ENCODE measurements at regions not wholly inside any gene's neighbourhood (a gene's known extent, or its start where the extent isn't known, plus 50 kb on each side); places are given as distances from the start of the nearest gene placed in this dataset.
"Not testable (repeated sequence)": the region's sequence is repeated elsewhere in the genome, so short reads cannot be mapped to it uniquely, and the experiment has no call there.

DNA sequence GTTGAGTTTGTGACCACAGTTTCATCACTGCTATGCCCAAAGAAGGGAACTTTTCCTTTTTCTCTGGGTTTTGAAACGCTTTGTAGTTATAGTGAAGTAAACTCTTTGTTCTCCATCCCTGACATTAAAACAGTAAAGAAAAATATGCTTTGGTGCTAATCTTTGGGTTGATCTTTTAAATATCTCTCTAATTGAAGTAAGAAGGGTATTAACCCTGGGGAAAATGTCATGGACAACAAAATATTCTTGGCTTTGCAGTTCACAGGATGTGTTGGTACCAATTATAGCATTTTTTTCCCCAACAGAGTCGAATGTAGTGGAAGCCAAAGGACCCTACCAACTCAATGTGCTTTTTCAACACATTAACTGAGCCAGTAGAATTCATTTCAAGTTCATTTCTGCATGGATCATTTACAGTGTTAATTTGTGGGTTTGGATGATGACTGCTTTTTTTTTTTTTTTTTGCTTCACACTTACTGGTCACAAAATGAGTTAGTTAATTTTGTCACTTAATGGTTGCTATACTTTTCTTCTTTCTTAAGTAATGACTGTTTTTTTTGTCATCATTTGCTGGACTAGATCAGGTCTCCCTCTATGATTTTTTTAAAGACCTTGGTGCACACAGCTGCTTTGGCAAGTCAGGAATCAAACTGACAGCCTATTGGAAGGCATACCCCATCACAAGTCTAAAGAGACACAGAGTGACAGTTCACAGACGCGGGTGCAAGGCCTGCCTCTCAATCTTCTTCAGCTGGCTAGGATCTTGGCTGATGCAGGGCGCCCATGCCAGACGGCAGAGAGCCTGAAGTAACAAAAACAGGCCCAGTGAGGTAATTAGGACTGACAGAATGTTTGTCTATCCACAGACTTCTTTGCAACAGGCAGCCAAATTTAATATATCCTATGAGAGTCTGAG is 98.8 kb upstream of the MMADHC start:
- Mint-ChIP-seq H3K36me3 (no peaks in the 10 kb centered on the region), H3K9me3 (peaks cover 1 to 9% (median 6%) of the 10 kb centered on the region in 3 donors), H3K4me3 (no peak overlapping the region), H3K4me1 (no peaks in the 10 kb centered on the region), H3K27me3 (no peaks in the 10 kb centered on the region), H3K27ac (no peak overlapping the region)

DNA sequence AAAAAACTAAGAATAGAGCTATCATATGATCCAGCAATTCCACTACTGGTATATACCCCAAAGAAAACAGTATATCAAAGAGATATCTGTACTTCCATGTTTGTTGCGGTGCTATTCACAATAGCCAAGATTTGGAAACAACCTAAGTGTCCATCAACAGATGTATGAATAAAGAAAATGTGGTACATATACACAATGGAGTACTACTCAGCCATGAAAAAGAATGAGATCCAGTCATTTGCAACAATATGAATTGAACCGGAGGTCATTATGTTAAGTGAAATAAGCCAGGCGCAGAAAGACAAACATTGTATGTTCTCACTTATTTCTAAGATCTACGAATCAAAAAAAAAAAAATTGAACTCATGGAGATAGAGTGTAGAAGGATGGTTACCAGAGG is 97.8 kb upstream of the MMADHC start:
- H3K4me3 Mint-ChIP-seq, H3K36me3 Mint-ChIP-seq, H3K4me1 Mint-ChIP-seq, H3K9me3 Mint-ChIP-seq, H3K27me3 Mint-ChIP-seq: not testable (repeated sequence)
- H3K27ac Mint-ChIP-seq, result peak overlapping the region in 1 of 3 donors; percentile 64

DNA sequence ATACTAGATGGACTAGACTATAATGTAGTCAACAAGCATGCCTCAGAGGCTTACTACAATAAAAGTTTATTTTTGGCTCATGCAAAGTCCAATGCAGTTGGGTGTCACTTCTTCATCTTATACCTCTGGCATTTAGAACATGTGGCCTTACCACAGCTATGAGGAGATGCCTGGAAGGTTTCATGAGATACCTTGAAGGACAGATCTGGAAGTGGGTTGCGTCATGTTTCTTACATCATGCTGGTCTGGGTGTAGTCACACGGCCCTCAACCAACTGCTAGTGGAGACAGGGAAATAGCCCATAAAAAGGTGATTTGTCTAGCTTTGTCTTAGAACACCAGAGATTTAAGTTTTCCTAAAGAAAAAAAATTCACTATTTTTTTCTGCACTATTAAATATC is 91.7 kb upstream of the MMADHC start:
- no peaks in the 10 kb centered on the region for H3K36me3 Mint-ChIP-seq
- H3K27me3 Mint-ChIP-seq, result no peaks in the 10 kb centered on the region
- no peak overlapping the region for H3K4me3 Mint-ChIP-seq
- peaks cover 0 to 5% (median 0%) of the 10 kb centered on the region in 3 donors for H3K9me3 Mint-ChIP-seq
- H3K27ac Mint-ChIP-seq, result no peak overlapping the region
- H3K4me1 Mint-ChIP-seq, result no peaks in the 10 kb centered on the region

DNA sequence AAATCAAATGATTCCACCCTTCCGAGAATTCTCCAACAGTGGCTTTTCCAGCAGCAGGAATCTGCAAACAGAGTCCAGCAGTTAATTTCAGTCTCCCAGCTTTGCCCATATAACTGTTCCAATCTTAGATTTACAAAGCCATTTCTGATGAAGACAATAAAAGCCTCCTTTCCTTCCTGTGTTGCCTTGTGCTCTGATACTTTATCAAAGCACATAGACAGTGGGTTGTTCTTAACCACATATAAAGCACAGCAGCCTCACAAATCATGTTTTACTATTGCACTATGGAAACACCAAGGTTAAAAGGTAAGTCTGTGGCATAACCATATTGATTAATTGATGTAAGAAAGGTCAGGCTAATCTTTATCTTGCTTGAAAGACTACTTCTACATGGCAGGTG is 89.8 kb upstream of the MMADHC start:
- Mint-ChIP-seq H3K9me3 (peaks cover 0 to 3% (median 0%) of the 10 kb centered on the region in 3 donors), H3K4me3 (no peak overlapping the region), H3K27me3 (no peaks in the 10 kb centered on the region), H3K27ac (no peak overlapping the region), H3K4me1 (no peaks in the 10 kb centered on the region), H3K36me3 (no peaks in the 10 kb centered on the region)

DNA sequence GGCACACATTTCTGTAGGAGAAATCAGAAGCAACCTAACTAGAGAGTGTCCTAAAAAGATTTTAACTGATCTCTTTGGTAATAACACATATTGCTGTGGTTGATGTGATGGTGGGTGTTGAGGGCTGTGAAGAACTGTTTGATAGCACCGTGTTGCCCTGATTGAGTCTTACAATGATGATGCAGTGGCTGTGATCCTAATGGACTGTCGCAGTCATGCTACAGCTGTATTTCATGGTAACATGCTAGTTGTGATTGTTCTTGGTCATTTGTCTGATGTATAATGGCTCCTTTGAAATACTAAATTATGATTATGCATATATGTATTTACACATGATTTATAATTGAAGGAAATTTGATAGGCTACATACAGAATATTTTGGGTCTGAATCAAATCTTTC is 82.5 kb upstream of the MMADHC start:
- Mint-ChIP-seq H3K4me3 (no peak overlapping the region), H3K4me1 (no peaks in the 10 kb centered on the region)

DNA sequence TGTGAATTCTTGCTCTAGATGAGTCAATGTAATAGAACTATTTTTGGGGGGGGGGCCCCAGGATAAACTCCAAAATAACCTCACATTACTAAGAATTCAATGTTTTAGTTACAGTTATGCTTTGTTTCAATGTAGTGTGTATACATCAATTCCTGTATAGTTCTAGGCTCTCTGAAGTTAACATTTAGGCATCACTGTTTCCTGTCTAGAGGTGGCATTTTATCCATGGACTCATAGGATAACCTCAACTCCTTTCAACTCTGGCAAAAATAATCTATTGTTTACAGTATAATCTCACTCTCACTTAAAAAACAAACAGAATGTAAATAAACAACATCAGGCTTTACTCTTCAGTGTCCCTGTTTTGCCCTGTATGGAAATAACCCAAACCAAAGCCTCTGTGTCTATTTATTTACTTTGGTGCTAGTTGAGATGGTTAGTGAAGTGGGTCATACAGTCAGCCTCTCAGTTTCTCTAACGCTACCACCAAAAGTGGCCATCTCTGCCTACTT is 79.3 kb upstream of the MMADHC start:
- Mint-ChIP-seq H3K27ac (peak overlapping the region in 1 of 3 donors; percentile 41), H3K4me1 (no peaks in the 10 kb centered on the region), H3K36me3 (no peaks in the 10 kb centered on the region), H3K27me3 (peaks cover 2% of the 10 kb centered on the region), H3K4me3 (no peak overlapping the region), H3K9me3 (peaks cover 0 to 6% (median 3%) of the 10 kb centered on the region in 3 donors)

More for the DNA sequence above, 82.5 kb upstream of the MMADHC start:
- Mint-ChIP-seq H3K27ac (no peak overlapping the region), H3K9me3 (peaks cover 0 to 2% (median under 1%) of the 10 kb centered on the region in 3 donors), H3K36me3 (no peaks in the 10 kb centered on the region), H3K27me3 (no peaks in the 10 kb centered on the region)

DNA sequence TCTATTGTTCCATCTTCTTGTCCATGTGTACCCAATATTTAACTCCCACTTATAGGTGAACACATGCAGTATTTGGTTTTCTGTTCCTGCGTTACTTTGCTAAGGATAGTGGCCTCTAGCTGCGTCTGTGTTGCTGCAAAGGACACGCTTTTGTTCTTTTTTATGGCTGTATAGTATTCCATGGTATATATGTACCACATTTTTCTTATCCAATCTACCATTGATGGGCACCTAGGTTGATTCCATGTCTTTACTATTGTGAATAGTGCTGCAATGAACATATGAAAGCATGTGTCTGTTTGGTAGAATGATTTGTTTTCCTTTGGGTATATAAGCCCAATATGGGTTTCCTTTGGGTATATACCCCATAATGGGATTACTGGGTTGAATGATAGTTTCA is 77.3 kb upstream of the MMADHC start:
- H3K4me3 Mint-ChIP-seq, result no peak overlapping the region
- peaks cover 2% of the 10 kb centered on the region for H3K27me3 Mint-ChIP-seq
- H3K36me3 Mint-ChIP-seq, result no peaks in the 10 kb centered on the region
- H3K9me3 Mint-ChIP-seq, result peaks cover 0 to 6% (median 3%) of the 10 kb centered on the region in 3 donors
- H3K4me1 Mint-ChIP-seq, result no peaks in the 10 kb centered on the region
- no peak overlapping the region for H3K27ac Mint-ChIP-seq

DNA sequence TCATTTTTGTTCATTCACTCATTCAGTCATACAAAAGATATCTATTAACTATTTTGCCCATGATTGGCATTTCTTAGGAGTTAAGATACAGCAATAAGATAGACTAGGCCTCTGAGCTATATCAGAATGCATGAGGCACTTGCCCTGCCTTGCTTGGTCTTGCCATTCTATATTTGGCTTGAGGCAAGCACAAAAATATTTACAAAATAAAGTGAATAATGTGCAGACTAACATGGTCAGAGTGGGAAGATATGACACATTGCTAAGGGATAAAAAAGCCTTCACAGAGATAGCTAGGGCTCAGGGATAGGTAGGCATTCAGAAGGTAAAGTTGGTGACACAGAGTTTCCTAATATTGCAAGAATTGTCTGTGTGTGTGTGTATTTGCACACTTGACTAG is 75.0 kb upstream of the MMADHC start:
- H3K4me3 Mint-ChIP-seq, result no peak overlapping the region
- peaks cover 0 to 6% (median 3%) of the 10 kb centered on the region in 3 donors for H3K9me3 Mint-ChIP-seq
- no peak overlapping the region for H3K27ac Mint-ChIP-seq
- no peaks in the 10 kb centered on the region for H3K4me1 Mint-ChIP-seq
- no peaks in the 10 kb centered on the region for H3K36me3 Mint-ChIP-seq
- H3K27me3 Mint-ChIP-seq, result peaks cover 2% of the 10 kb centered on the region

DNA sequence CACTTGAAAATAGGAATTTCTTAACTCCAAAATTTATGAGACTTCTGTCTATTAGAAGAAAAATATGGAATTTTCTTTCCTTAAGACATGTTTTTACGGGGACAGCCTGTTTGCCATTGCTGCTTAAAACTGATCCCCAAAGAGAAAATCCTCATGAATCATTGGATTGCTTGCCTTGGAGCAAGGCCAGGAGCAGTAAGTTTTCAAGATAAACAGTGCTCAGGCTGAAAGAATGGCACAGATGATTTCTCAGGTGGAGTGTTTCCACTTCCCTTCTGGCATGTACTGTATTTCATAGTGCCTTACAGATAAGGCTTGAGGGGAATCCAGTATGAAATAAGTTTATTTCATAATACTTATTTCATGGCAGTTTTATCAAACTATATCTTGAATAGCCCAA is 74.3 kb upstream of the MMADHC start:
- Mint-ChIP-seq H3K4me3 (no peak overlapping the region), H3K9me3 (peaks cover 0 to 6% (median 3%) of the 10 kb centered on the region in 3 donors), H3K27me3 (peaks cover 2% of the 10 kb centered on the region), H3K27ac (no peak overlapping the region), H3K36me3 (no peaks in the 10 kb centered on the region), H3K4me1 (no peaks in the 10 kb centered on the region)

DNA sequence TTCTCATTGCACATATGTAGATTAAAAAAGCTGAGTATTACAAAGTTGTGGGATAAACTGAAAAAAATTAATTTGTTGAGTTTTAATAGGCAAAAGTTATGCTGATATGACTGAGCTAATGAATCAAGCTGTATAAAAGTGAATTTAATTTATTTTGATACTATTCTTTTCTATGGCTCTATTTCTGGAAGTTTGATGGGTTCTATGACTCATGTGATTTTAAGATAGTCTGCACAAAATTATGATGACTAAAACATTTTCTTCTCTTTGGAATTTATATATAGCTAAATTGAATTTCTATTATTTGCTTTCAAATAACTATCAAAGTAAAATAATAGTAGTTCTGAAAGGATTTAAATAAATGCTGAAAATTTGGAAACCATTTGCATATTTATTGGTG is 71.0 kb upstream of the MMADHC start:
- Mint-ChIP-seq H3K4me1 (no peaks in the 10 kb centered on the region), H3K9me3 (peaks cover 0 to 5% (median 2%) of the 10 kb centered on the region in 3 donors), H3K27me3 (peaks cover 5% of the 10 kb centered on the region), H3K4me3 (no peak overlapping the region), H3K36me3 (no peaks in the 10 kb centered on the region), H3K27ac (no peak overlapping the region)

DNA sequence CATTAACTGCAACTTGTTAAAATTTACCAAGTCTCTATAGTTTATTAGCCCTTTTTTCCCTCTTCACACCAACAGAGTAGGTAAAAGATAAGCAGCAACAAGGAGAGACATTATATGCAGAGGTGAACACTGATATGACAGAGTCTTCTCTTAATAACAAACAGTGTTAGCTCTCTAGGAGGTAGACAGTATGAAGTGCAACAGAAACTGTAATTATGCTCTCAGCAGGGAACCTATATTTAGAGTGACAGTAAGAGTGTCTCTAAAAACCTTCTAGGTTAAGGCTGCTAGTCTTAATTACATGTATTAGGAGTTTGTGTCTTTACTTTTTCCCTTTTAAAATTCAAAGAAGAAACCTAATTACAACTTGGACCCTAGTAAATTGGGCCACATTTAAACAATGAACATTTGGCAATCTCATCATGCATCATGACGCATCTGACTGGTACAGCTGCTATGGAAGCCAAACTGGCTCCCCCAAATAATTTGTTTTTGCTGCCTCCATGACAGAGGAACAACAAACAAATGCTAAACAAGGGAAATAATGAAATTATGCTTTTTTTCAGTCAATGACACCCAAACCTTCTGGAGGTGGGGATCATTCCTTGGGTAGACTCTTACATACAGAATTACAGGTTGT is 69.9 kb upstream of the MMADHC start:
- H3K27me3 Mint-ChIP-seq, result peaks cover 3% of the 10 kb centered on the region
- peak overlapping the region in 1 of 3 donors; percentile 20 for H3K27ac Mint-ChIP-seq
- H3K36me3 Mint-ChIP-seq, result no peaks in the 10 kb centered on the region
- no peaks in the 10 kb centered on the region for H3K4me1 Mint-ChIP-seq
- H3K9me3 Mint-ChIP-seq, result peaks cover 0 to 5% (median 2%) of the 10 kb centered on the region in 3 donors
- no peak overlapping the region for H3K4me3 Mint-ChIP-seq

DNA sequence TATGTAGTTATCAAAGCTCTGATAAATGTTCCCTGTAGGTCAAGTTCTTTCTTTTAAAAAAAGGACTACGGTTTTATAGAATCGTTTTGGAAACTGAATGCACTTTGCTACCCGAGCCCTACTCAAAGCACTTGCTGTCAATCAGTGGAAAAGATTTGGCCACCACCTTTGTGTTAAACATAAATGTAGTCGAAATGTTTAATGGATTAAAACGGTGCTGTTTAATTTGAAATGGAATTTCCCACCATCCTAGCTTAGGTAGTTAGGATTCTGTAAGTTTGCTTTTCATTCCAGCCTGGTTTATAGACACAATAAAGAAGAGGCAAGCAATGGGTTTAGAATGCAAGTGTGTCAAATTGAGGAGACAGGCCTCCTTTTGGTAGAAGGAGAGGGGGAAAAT is 69.4 kb upstream of the MMADHC start:
- Mint-ChIP-seq H3K4me3 (no peak overlapping the region), H3K27me3 (peaks cover 3% of the 10 kb centered on the region), H3K36me3 (no peaks in the 10 kb centered on the region), H3K9me3 (peaks cover 0 to 5% (median 2%) of the 10 kb centered on the region in 3 donors), H3K4me1 (no peaks in the 10 kb centered on the region), H3K27ac (peak overlapping the region in 1 of 3 donors; percentile 20)

DNA sequence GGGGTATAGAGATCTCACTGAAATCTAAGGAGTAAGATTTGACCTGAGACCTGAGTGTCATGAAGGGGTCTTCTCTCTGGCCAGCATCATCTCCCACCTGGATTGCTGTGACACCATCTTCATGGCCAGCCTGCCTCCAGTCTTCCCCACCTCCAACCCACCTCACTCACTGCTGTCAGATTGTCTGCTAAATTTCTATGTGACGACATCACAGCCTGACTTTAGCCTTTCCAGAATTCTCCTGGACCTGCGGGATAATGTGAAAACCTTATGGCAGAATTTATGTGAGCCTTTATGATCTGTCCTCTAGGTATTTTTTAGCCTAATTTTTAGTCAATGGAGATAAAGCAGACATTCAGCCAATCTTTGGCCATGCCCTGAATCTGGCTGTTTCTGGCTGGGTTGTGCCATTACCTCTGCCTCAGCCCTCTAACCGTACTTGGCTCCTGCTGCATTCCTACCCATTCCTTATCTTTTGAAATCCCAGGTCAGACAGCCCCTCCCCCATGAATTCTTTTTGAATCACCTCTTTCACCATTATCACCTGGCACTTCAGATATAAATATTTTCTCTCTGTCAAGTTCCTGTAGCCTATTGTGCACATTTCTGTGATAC is 66.4 kb upstream of the MMADHC start:
- H3K27ac Mint-ChIP-seq, result no peak overlapping the region
- peaks cover 3% of the 10 kb centered on the region for H3K27me3 Mint-ChIP-seq
- H3K36me3 Mint-ChIP-seq, result no peaks in the 10 kb centered on the region
- H3K4me3 Mint-ChIP-seq, result peak overlapping the region in 1 of 4 donors; percentile 19
- H3K9me3 Mint-ChIP-seq, result peaks cover 0 to 5% (median 2%) of the 10 kb centered on the region in 3 donors
- no peaks in the 10 kb centered on the region for H3K4me1 Mint-ChIP-seq

DNA sequence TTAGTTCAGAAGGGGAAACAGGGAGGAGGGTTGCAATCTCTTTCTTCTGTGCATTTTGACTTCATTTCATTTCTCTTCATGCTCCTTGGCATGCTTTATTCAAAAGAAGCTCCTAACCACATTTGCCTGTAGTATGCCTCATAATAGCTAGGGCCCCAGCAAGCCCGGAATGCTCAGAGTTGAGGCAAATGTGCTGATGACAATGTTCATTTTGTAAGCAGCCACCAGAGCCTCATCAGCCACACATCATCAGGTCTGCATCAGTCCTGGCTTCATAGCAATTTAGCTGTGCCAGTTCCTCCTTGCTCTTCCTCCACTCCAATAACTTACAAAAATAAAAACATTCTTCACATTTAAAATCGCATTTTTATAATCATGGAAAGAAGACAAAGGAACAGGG is 65.4 kb upstream of the MMADHC start:
- Mint-ChIP-seq H3K27ac (no peak overlapping the region), H3K4me3 (no peak overlapping the region), H3K9me3 (peaks cover 0 to 5% (median 2%) of the 10 kb centered on the region in 3 donors), H3K4me1 (peaks cover 0 to 1% (median 0%) of the 10 kb centered on the region in 3 donors), H3K27me3 (peaks cover 7% of the 10 kb centered on the region), H3K36me3 (peaks cover under 1% of the 10 kb centered on the region)

DNA sequence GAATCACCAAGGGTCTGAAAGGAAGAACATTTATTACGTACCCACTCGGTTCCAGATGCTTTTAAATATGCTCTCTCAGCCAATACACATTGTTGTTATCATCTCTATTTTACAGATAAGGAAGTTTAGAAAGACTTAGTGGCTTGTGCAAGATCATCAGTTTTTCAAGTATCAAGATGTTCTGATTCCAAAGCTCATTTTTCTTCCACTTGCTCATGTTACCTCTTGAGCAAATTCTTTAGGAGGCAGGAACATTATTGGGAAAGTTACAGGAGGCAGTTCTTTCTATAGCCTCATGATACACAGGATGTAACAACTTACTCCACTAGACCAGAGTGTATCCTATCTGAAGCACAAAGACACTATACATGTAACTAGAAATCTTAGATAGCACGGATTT is 65.0 kb upstream of the MMADHC start:
- Mint-ChIP-seq H3K36me3 (peaks cover 3% of the 10 kb centered on the region), H3K4me1 (peaks cover 0 to 1% (median 0%) of the 10 kb centered on the region in 3 donors), H3K9me3 (peaks cover 0 to 5% (median 2%) of the 10 kb centered on the region in 3 donors), H3K27me3 (peaks cover 8% of the 10 kb centered on the region), H3K4me3 (no peak overlapping the region), H3K27ac (no peak overlapping the region)
